ENCODE measurements at regions not wholly inside any gene's neighbourhood (a gene's known extent, or its start where the extent isn't known, plus 50 kb on each side); places are given as distances from the start of the nearest gene placed in this dataset.

GRCh38 chr20:12455148-12455547, 537.5 kb downstream of the BTBD3 start:
- Histone ChIP-seq H3K4me2 (ENCODE audit: insufficient read depth, low read length) (no peak overlapping the region), H4K20me1 (replicated peaks; ENCODE audit: control insufficient read depth, extremely low read depth, insufficient read depth, low read length) (no peaks in the 10 kb centered on the region), H3K4me1 (ENCODE audit: control insufficient read depth, extremely low read depth, insufficient read depth, low read length) (no peaks in the 10 kb centered on the region), H3K36me3 (ENCODE audit: control insufficient read depth in 2 of 2, extremely low read depth in 1 of 2, insufficient read depth in 2 of 2, low read length in 2 of 2) (no peaks in the 10 kb centered on the region), H3K27ac (ENCODE audit: insufficient read depth, low read depth, low read length) (no peak overlapping the region), H2AFZ (ENCODE audit: low read depth, low read length) (no peak overlapping the region), H3K27me3 (ENCODE audit: control insufficient read depth in 2 of 2, insufficient read depth in 2 of 2, low read length in 2 of 2) (no peaks in the 10 kb centered on the region), H3K9ac (replicated peaks; ENCODE audit: extremely low read depth, insufficient read depth, low read length) (no peak overlapping the region), H3K79me2 (ENCODE audit: control insufficient read depth, insufficient read depth, low read length) (no peaks in the 10 kb centered on the region), H3K9me3 (replicated peaks; ENCODE audit: control insufficient read depth, insufficient read depth, low read length) (no peaks in the 10 kb centered on the region), H3K4me3 (replicated peaks in 1 of 3; ENCODE audit: insufficient read depth in 1 of 3, low read depth in 1 of 3, low read length in 3 of 3) (no peak overlapping the region), H3K9me1 (replicated peaks; ENCODE audit: control insufficient read depth, extremely low read depth, insufficient read depth, low read length) (no peaks in the 10 kb centered on the region)
- ChIA-PET POLR2A (no interaction called here), CTCF (no interaction called here)
- FAIRE-seq (no peak), DNase-seq (ENCODE audit: low read depth, low spot score) (no peak)
- TF ChIP-seq GATA2 (IDR thresholded peaks at IDR 0.05; ENCODE audit: insufficient read depth, insufficient read length, low read depth, low read length) (no peak), POLR2AphosphoS5 (IDR thresholded peaks at IDR 0.05; ENCODE audit: insufficient read depth, low read depth, low read length) (no peak), POLR2A (IDR thresholded peaks at IDR 0.05; ENCODE audit: low read depth, low read length) (no peak), MYC (IDR thresholded peaks at IDR 0.05; ENCODE audit: low read depth, low read length) (no peak), MAX (IDR thresholded peaks at IDR 0.05; ENCODE audit: insufficient read depth, insufficient read length) (no peak), FOS (IDR thresholded peaks at IDR 0.05; ENCODE audit: borderline replicate concordance, insufficient read depth, low read length) (no peak), EZH2 (IDR thresholded peaks at IDR 0.05; ENCODE audit: borderline replicate concordance, low read depth, low read length, severe bottlenecking) (no peak), JUN (IDR thresholded peaks at IDR 0.05; ENCODE audit: borderline replicate concordance, insufficient read depth, insufficient read length, low read depth) (no peak), CTCF (IDR thresholded peaks at IDR 0.05; ENCODE audit: extremely low read depth in 1 of 2, insufficient read depth in 1 of 2, low read depth in 1 of 2, low read length in 2 of 2) (no peak)
- dilution Hi-C loops (cut with MboI; ENCODE audit: extremely low pct_ligation_motif_present, low sequenced_read_pairs) = no loop called here
- intact Hi-C loops (cut with micrococcal nuclease) = no loop called here
- BruUV-seq (replicated peaks) = no TSS peak
